ENCODE measurements at regions not wholly inside any gene's neighbourhood (a gene's known extent, or its start where the extent isn't known, plus 50 kb on each side); places are given as distances from the start of the nearest gene placed in this dataset.
"Not testable (repeated sequence)": the region's sequence is repeated elsewhere in the genome, so short reads cannot be mapped to it uniquely, and the experiment has no call there.

GRCh38 chr3:177358977-177359592, 161.8 kb upstream of the TBL1XR1 start:
- no peak for DNase-seq

GRCh38 chr3:177359593-177360357, 162.5 kb upstream of the TBL1XR1 start:
- DNase-seq: peak; percentile 99

GRCh38 chr3:177361081-177361938, 164.0 kb upstream of the TBL1XR1 start:
- no peak for DNase-seq

GRCh38 chr3:177362626-177363025, 165.3 kb upstream of the TBL1XR1 start:
- no peak for DNase-seq

- peak; percentile 46 for DNase-seq
Observed at GRCh38 chr3:177364236-177364635, 167.0 kb upstream of the TBL1XR1 start.

GRCh38 chr3:177365294-177365693, 168.0 kb upstream of the TBL1XR1 start:
- not testable (repeated sequence) for DNase-seq

GRCh38 chr3:177367788-177368187, 170.5 kb upstream of the TBL1XR1 start:
- no peak for DNase-seq

GRCh38 chr3:177370246-177370822, 173.1 kb upstream of the TBL1XR1 start:
- DNase-seq: no peak

GRCh38 chr3:177371146-177371545, 173.9 kb upstream of the TBL1XR1 start:
- no peak for DNase-seq

GRCh38 chr3:177371888-177372287, 174.6 kb upstream of the TBL1XR1 start:
- DNase-seq: no peak

GRCh38 chr3:177374323-177374722, 177.0 kb upstream of the TBL1XR1 start:
- DNase-seq: no peak

GRCh38 chr3:177375316-177375715, 178.0 kb upstream of the TBL1XR1 start:
- no peak for DNase-seq

- DNase-seq: no peak
Observed at GRCh38 chr3:177377166-177377565, 179.9 kb upstream of the TBL1XR1 start.

- DNase-seq: no peak
Observed at GRCh38 chr3:177378168-177378567, 180.9 kb upstream of the TBL1XR1 start.

GRCh38 chr3:177379045-177379444, 181.8 kb upstream of the TBL1XR1 start:
- no peak for DNase-seq

GRCh38 chr3:177381070-177381469, 183.8 kb upstream of the TBL1XR1 start:
- no peak for DNase-seq

GRCh38 chr3:177382944-177383343, 185.7 kb upstream of the TBL1XR1 start:
- no peak for DNase-seq

- DNase-seq: no peak
Observed at GRCh38 chr3:177385186-177385585, 187.9 kb upstream of the TBL1XR1 start.

GRCh38 chr3:177385831-177386301, 188.6 kb upstream of the TBL1XR1 start:
- DNase-seq: peak; percentile 38

- no peak for DNase-seq
Observed at GRCh38 chr3:177388209-177388608, 190.9 kb upstream of the TBL1XR1 start.

GRCh38 chr3:177394231-177395024, 197.1 kb upstream of the TBL1XR1 start:
- not testable (repeated sequence) for DNase-seq

- no peak for DNase-seq
Observed at GRCh38 chr3:177396733-177397132, 199.5 kb upstream of the TBL1XR1 start.
